Fibroblast of lung (primary cell): ENCODE measurements at regions not wholly inside any gene's neighbourhood (a gene's known extent, or its start where the extent isn't known, plus 50 kb on each side); places are given as distances from the start of the nearest gene placed in this dataset.

Source experiments
- DNase-seq, 2 donors: peaks; one replicate each; pipeline versions ENCODE4 v3.0.0 to v3.0.0-alpha.2; 2010; ENCODE audit warnings: low read depth in 2 of 2
- H2AFZ ChIP-seq: 2 replicates; pipeline ENCODE4 v1.5.1; 2012; ENCODE audit warnings: low read length, control low read depth, inconsistent platforms
- H3K27ac ChIP-seq: 2 replicates; pipeline ENCODE4 v1.5.1; 2011; ENCODE audit warnings: low read length, control low read depth; ENCODE audit not compliant: insufficient read depth
- H3K27me3 ChIP-seq: 2 replicates; pipeline ENCODE4 v1.5.1; 2011; ENCODE audit warnings: mild to moderate bottlenecking, low read length; ENCODE audit not compliant: control insufficient read depth, insufficient read depth
- H3K36me3 ChIP-seq: 2 replicates; pipeline ENCODE4 v1.5.1; 2011; ENCODE audit warnings: low read length; ENCODE audit not compliant: control insufficient read depth, insufficient read depth
- H3K4me1 ChIP-seq: 2 replicates; pipeline ENCODE4 v1.5.1; 2011; ENCODE audit warnings: low read length; ENCODE audit not compliant: control insufficient read depth, insufficient read depth; ENCODE audit errors: extremely low read depth
- H3K4me2 ChIP-seq: 2 replicates; pipeline ENCODE4 v1.5.1; 2011; ENCODE audit warnings: low read length, control low read depth; ENCODE audit not compliant: insufficient read depth; ENCODE audit errors: extremely low read depth
- H3K4me3 ChIP-seq, 4 experiments: fragments of 200-600 bp in 1 of 4; sonication (generic) in 1 of 4; replicated peaks in 1 of 4; 2 replicates each; pipeline ENCODE4 v1.5.1; 2011 to 2016; ENCODE audit warnings: low read length in 4 of 4, low read depth in 3 of 4, mild to moderate bottlenecking in 3 of 4, control low read depth in 2 of 4, inconsistent platforms in 1 of 4, mixed read lengths in 1 of 4; ENCODE audit not compliant: insufficient read depth in 1 of 4; ENCODE audit errors: control extremely low read depth in 1 of 4
- H3K79me2 ChIP-seq: 2 replicates; pipeline ENCODE4 v1.5.1; 2012; ENCODE audit warnings: mild to moderate bottlenecking, low read length, inconsistent platforms; ENCODE audit not compliant: control insufficient read depth, insufficient read depth
- H3K9ac ChIP-seq: 2 replicates; pipeline ENCODE4 v1.5.1; 2011; ENCODE audit warnings: mild to moderate bottlenecking, low read length, control low read depth; ENCODE audit not compliant: insufficient read depth
- H3K9me3 ChIP-seq: 2 replicates; pipeline ENCODE4 v1.5.1; 2012; ENCODE audit warnings: low read depth, low read length; ENCODE audit not compliant: control insufficient read depth, insufficient read depth
- H4K20me1 ChIP-seq: 2 replicates; pipeline ENCODE4 v1.5.1; 2011; ENCODE audit warnings: low read length; ENCODE audit not compliant: control insufficient read depth, insufficient read depth; ENCODE audit errors: extremely low read depth
- EZH2 ChIP-seq: IDR thresholded peaks from 2 replicates; pipeline ENCODE4 v1.5.1; 2012; ENCODE audit warnings: low read length, control low read depth, mild to moderate bottlenecking; ENCODE audit errors: missing control alignments
- TF ChIP-seq, protein P1 (sequence below), 2 donors: IDR thresholded peaks in 1 of 2; conservative IDR thresholded peaks in 1 of 2; 1 replicate in 1 of 2; 2 replicates in 1 of 2; pipeline ENCODE4 v1.5.1; 2011 to 2012; ENCODE audit warnings: low read length in 2 of 2, control low read depth in 1 of 2, inconsistent platforms in 1 of 2, low read depth in 1 of 2, mild to moderate bottlenecking in 1 of 2

DNA sequence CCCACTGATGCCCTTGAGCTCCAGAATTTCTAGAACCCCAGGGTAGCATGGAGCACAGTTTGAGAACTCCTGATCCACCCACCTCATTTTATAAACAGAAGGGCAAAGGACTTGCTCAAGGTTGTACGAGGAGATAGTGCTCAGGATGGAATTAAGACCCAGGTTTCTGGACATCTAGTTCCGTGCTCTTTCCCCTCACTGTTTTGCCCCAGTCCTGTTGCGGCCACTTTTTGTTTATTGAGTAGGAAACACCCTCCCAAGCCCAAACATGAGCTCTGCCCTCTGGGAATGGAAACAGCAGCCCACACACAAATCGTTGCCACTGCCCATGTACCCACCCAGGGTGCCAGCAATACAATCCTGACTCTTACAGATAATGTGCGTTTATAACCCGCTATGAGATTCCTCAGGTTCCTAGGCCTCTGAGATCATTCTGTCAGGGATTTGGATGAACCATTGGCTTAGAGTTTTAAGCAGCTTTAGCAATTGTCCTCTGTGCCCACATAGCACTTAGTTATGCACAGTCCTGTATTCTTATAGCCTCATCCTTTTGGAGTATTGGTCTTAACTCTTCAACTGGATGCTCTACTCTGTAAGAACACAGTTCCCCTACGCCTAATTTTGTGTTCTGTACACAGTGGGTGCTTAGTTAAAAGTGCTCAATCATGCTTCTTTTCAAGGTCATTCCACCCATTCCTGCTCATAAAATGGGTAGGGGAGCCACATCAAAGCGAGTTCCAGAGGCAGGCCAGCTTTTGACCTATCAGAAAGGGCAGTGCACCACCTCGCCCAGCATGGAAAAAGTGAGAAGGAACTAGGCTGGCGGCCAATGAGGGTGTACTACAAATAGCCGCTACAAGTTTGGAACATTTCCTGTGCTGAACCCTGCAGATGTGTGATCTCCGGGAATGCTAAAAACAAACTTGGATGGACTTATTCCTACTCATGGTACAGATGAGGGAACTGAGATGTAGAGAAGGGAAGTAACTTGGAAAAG is 60.3 kb upstream of the IGFBP2 start:
- DNase-seq: peak; percentile 60 to 66
- Histone ChIP-seq H3K27ac (no peak overlapping the region), H4K20me1 (no peaks in the 10 kb centered on the region), H3K9ac (no peak overlapping the region), H3K9me3 (no peaks in the 10 kb centered on the region), H3K4me3 (no peak overlapping the region), H2AFZ (no peak overlapping the region), H3K79me2 (no peaks in the 10 kb centered on the region), H3K27me3 (peaks cover 5% of the 10 kb centered on the region), H3K4me1 (peaks cover 2% of the 10 kb centered on the region), H3K36me3 (no peaks in the 10 kb centered on the region), H3K4me2 (no peak overlapping the region)
- TF ChIP-seq, protein P1, sequence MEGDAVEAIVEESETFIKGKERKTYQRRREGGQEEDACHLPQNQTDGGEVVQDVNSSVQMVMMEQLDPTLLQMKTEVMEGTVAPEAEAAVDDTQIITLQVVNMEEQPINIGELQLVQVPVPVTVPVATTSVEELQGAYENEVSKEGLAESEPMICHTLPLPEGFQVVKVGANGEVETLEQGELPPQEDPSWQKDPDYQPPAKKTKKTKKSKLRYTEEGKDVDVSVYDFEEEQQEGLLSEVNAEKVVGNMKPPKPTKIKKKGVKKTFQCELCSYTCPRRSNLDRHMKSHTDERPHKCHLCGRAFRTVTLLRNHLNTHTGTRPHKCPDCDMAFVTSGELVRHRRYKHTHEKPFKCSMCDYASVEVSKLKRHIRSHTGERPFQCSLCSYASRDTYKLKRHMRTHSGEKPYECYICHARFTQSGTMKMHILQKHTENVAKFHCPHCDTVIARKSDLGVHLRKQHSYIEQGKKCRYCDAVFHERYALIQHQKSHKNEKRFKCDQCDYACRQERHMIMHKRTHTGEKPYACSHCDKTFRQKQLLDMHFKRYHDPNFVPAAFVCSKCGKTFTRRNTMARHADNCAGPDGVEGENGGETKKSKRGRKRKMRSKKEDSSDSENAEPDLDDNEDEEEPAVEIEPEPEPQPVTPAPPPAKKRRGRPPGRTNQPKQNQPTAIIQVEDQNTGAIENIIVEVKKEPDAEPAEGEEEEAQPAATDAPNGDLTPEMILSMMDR (conservative IDR thresholded peaks at IDR 0.05 in 1 of 2, IDR thresholded peaks at IDR 0.05 in 1 of 2; ENCODE audit: low read depth in 1 of 2, low read length in 2 of 2): no peak
- no peak for TF ChIP-seq EZH2

DNA sequence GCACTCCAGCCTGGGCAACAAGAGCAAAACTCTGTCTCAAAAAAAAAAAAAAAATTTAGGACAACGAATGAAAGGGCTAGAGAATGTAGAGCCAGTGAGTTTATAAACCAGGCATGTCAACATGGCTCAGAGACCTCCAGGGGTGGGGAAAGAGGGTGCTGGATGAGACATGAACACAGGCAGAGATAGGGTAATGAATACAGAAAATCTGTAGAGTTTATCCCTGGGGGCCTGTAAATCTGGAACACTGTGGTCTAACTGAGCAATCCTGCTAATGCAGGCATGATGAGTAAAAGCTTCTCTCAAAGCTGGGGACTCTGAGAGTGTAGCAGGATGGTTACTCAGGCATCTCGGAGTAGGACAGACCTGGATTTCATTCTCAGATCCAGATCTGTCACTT is 59.2 kb upstream of the IGFBP2 start:
- TF ChIP-seq, protein P1 (conservative IDR thresholded peaks at IDR 0.05 in 1 of 2, IDR thresholded peaks at IDR 0.05 in 1 of 2; ENCODE audit: low read depth in 1 of 2, low read length in 2 of 2): no peak
- TF ChIP-seq EZH2: no peak
- no peak overlapping the region for H3K9ac ChIP-seq
- H3K9me3 ChIP-seq: no peaks in the 10 kb centered on the region
- H3K4me3 ChIP-seq: no peak overlapping the region
- H3K27me3 ChIP-seq: peaks cover under 1% of the 10 kb centered on the region
- no peaks in the 10 kb centered on the region for H3K79me2 ChIP-seq
- H3K4me1 ChIP-seq: peaks cover 2% of the 10 kb centered on the region
- no peak for DNase-seq
- no peaks in the 10 kb centered on the region for H3K36me3 ChIP-seq
- H4K20me1 ChIP-seq: no peaks in the 10 kb centered on the region
- H3K4me2 ChIP-seq: no peak overlapping the region
- H3K27ac ChIP-seq: no peak overlapping the region
- no peak overlapping the region for H2AFZ ChIP-seq

DNA sequence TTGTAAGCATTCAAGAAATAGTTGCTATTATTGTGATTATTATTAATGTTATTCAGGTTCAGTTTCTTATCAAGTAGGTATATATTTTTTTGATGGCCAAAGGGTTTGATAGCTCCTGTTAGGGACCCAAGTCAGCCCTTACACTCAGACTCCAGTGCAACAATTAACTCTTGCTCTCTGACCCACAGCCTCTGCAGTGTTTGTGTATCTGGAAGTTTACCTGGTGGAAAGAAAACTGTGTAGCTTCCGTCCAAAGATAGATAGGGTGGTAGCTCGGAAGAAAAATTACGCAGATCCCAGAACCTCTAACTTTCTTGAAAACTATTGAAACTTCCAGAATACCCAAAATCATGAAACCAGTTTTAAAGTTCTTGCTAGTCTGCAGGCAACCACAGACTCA is 58.6 kb upstream of the IGFBP2 start:
- no peak overlapping the region for H3K27ac ChIP-seq
- no peak overlapping the region for H2AFZ ChIP-seq
- H3K9me3 ChIP-seq: no peaks in the 10 kb centered on the region
- H3K9ac ChIP-seq: no peak overlapping the region
- peaks cover 2% of the 10 kb centered on the region for H3K4me1 ChIP-seq
- no peak overlapping the region for H3K4me2 ChIP-seq
- no peak for TF ChIP-seq EZH2
- TF ChIP-seq, protein P1 (conservative IDR thresholded peaks at IDR 0.05 in 1 of 2, IDR thresholded peaks at IDR 0.05 in 1 of 2; ENCODE audit: low read depth in 1 of 2, low read length in 2 of 2): no peak
- no peaks in the 10 kb centered on the region for H3K79me2 ChIP-seq
- H3K36me3 ChIP-seq: no peaks in the 10 kb centered on the region
- H4K20me1 ChIP-seq: no peaks in the 10 kb centered on the region
- H3K4me3 ChIP-seq: no peak overlapping the region
- H3K27me3 ChIP-seq: no peaks in the 10 kb centered on the region
- no peak for DNase-seq
